ENCODE measurements at regions not wholly inside any gene's neighbourhood (a gene's known extent, or its start where the extent isn't known, plus 50 kb on each side); places are given as distances from the start of the nearest gene placed in this dataset.

GRCh38 chr20:36097337-36098151 lies 57.0 kb upstream of the EPB41L1 start:
- no peaks in the 10 kb centered on the region for H3K36me3 ChIP-seq (ENCODE audit: control insufficient read depth, insufficient read depth, low read length)
- dilution Hi-C loops (cut with HindIII; ENCODE audit: low sequenced_read_pairs, unreplicated experiment) (no loop called here), in situ Hi-C loops (cut with MboI; ENCODE audit: low sequenced_read_pairs) (no loop called here), intact Hi-C loops (cut with micrococcal nuclease) (no loop called here)
- no peak overlapping the region for H2BK120ac ChIP-seq (ENCODE audit: low read depth, low read length)
- peak; percentile 52 for DNase-seq
- H3K4me1 ChIP-seq (ENCODE audit: control insufficient read depth, insufficient read depth, low read length) = peaks cover 7% of the 10 kb centered on the region; the same call in 1 of the 2 replicates
- H3K14ac ChIP-seq (replicated peaks; ENCODE audit: low read depth, low read length) = no peak overlapping the region
- H2BK20ac ChIP-seq (ENCODE audit: low read depth, low read length) = no peak overlapping the region
- BruUV-seq (replicated peaks) = no TSS peak
- H3K4ac ChIP-seq (ENCODE audit: low read depth, low read length) = no peak overlapping the region; the same call in 1 of the 2 replicates
- H4K20me1 ChIP-seq (ENCODE audit: insufficient read depth, low read length) = 0 out of 2 replicates have a peak, but pooled peaks cover 2% of the 10 kb centered on the region
- no peak overlapping the region for H4K8ac ChIP-seq (ENCODE audit: low read depth in 2 of 2, low read length in 2 of 2)
- H2AK5ac ChIP-seq (ENCODE audit: low read depth, low read length) = 0 out of 2 replicates have a peak overlapping the region, but pooled peaks have one; percentile 4
- H3K27ac ChIP-seq (ENCODE audit: insufficient read depth, low read length) = no peak overlapping the region
- no peak overlapping the region for H2AFZ ChIP-seq (replicated peaks; ENCODE audit: low read length, poor library complexity)
- peak; percentile 21 for ATAC-seq (ENCODE audit: low read depth)
- no peak overlapping the region for H3K9ac ChIP-seq (ENCODE audit: low read depth, low read length)
- no peak overlapping the region for H2BK15ac ChIP-seq (ENCODE audit: low read depth, low read length)
- TF ChIP-seq RCOR1 (IDR thresholded peaks at IDR 0.05; ENCODE audit: insufficient replicate concordance, low read length) = no peak
- no peak for TF ChIP-seq SMC3 (IDR thresholded peaks at IDR 0.05; ENCODE audit: low read depth, low read length)
- TF ChIP-seq, protein P1, sequence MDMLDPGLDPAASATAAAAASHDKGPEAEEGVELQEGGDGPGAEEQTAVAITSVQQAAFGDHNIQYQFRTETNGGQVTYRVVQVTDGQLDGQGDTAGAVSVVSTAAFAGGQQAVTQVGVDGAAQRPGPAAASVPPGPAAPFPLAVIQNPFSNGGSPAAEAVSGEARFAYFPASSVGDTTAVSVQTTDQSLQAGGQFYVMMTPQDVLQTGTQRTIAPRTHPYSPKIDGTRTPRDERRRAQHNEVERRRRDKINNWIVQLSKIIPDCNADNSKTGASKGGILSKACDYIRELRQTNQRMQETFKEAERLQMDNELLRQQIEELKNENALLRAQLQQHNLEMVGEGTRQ (IDR thresholded peaks at IDR 0.05; ENCODE audit: low read depth, low read length) = no peak
- TF ChIP-seq ELK1 (IDR thresholded peaks at IDR 0.05; ENCODE audit: borderline replicate concordance, low read depth, low read length) = no peak
- TF ChIP-seq CEBPB (IDR thresholded peaks at IDR 0.05; ENCODE audit: low read depth, low read length) = no peak
- TF ChIP-seq RAD21 (IDR thresholded peaks at IDR 0.05; ENCODE audit: low read length) = no peak
- no peak overlapping the region for H2AK9ac ChIP-seq (replicated peaks; ENCODE audit: low read depth, low read length, poor library complexity)
- H3K9me3 ChIP-seq (ENCODE audit: control insufficient read depth, insufficient read depth, low read length) = no peaks in the 10 kb centered on the region
- no peak overlapping the region for H2BK5ac ChIP-seq (ENCODE audit: low read depth, low read length, poor library complexity, severe bottlenecking)
- no peak overlapping the region for H3K56ac ChIP-seq (ENCODE audit: extremely low read depth, insufficient read depth, low read length)
- H4K91ac ChIP-seq (ENCODE audit: insufficient read depth, low read depth, low read length) = no peak overlapping the region
- H3K23ac ChIP-seq (ENCODE audit: low read depth, low read length) = no peak overlapping the region
- ChIA-PET CTCF (interaction anchor here (0.6 kb wide), 1 partner anchor 365 kb away, joined by 3 read pairs; no protein-coding TSS in a partner anchor), POLR2A (ENCODE audit: unreplicated experiment) (no interaction called here)
- H3K4me2 ChIP-seq (ENCODE audit: low read depth, low read length) = no peak overlapping the region
- no peak overlapping the region for H4K5ac ChIP-seq (ENCODE audit: low read depth, low read length)
- no peaks in the 10 kb centered on the region for H3K79me1 ChIP-seq (ENCODE audit: low read depth in 1 of 2, low read length in 2 of 2)
- H3K18ac ChIP-seq (ENCODE audit: low read depth, low read length) = no peak overlapping the region
- H3K27me3 ChIP-seq (ENCODE audit: control insufficient read depth, insufficient read depth, low read length) = peaks cover 29% of the 10 kb centered on the region
- WGBS, 2 experiments (ENCODE audit: extremely low coverage in 2 of 2, insufficient read length in 1 of 2) = 82% methylated on average over 2 of the region's 4 CpGs; no CpG with 5 or more reads in 1 of the 2 experiments
- peaks cover 8% of the 10 kb centered on the region; the same call in 1 of the 2 replicates for H3K9me1 ChIP-seq (ENCODE audit: insufficient read depth, low read length)
- H3K4me3 ChIP-seq (ENCODE audit: insufficient read depth, low read depth, low read length) = no peak overlapping the region

All from IMR-90 (cell line).